ENCODE measurements at regions not wholly inside any gene's neighbourhood (a gene's known extent, or its start where the extent isn't known, plus 50 kb on each side); places are given as distances from the start of the nearest gene placed in this dataset.
"Not testable (repeated sequence)": the region's sequence is repeated elsewhere in the genome, so short reads cannot be mapped to it uniquely, and the experiment has no call there.

- no peak for DNase-seq
Measured at GRCh38 chr5:136810261-136810801, 445.0 kb upstream of the TRPC7 start.

- DNase-seq: no peak
Measured at GRCh38 chr5:136809382-136809781, 444.0 kb upstream of the TRPC7 start.

- no peak for DNase-seq
Measured at GRCh38 chr5:136808756-136809155, 443.4 kb upstream of the TRPC7 start.

GRCh38 chr5:136805466-136805865, 440.1 kb upstream of the TRPC7 start:
- DNase-seq: no peak

- peak in 1 of 2 experiments; percentile 14 for DNase-seq
Measured at GRCh38 chr5:136802383-136802782, 437.0 kb upstream of the TRPC7 start.

- DNase-seq: no peak
Measured at GRCh38 chr5:136799806-136800372, 434.5 kb upstream of the TRPC7 start.

- DNase-seq: no peak
Measured at GRCh38 chr5:136793300-136793699, 428.0 kb upstream of the TRPC7 start.

GRCh38 chr5:136781464-136781863, 416.1 kb upstream of the TRPC7 start:
- no peak for DNase-seq

GRCh38 chr5:136780518-136780917, 415.2 kb upstream of the TRPC7 start:
- no peak for DNase-seq

- DNase-seq: no peak
Measured at GRCh38 chr5:136776022-136776927, 410.9 kb upstream of the TRPC7 start.

GRCh38 chr5:136772491-136772890, 407.1 kb upstream of the TRPC7 start:
- DNase-seq: no peak

- peak; percentile 51 to 69 for DNase-seq
Measured at GRCh38 chr5:136769900-136770684, 404.7 kb upstream of the TRPC7 start.

- DNase-seq: no peak
Measured at GRCh38 chr5:136769093-136769492, 403.7 kb upstream of the TRPC7 start.

GRCh38 chr5:136768457-136768856, 403.1 kb upstream of the TRPC7 start:
- DNase-seq: no peak

- no peak for DNase-seq
Measured at GRCh38 chr5:136766456-136766855, 401.1 kb upstream of the TRPC7 start.

GRCh38 chr5:136764601-136765000, 399.3 kb upstream of the TRPC7 start:
- DNase-seq: no peak

- no peak for DNase-seq
Measured at GRCh38 chr5:136763548-136763947, 398.2 kb upstream of the TRPC7 start.

GRCh38 chr5:136754216-136754615, 388.9 kb upstream of the TRPC7 start:
- DNase-seq: no peak

- DNase-seq: no peak
Measured at GRCh38 chr5:136750224-136750862, 385.0 kb upstream of the TRPC7 start.

- no peak for DNase-seq
Measured at GRCh38 chr5:136749016-136749415, 383.7 kb upstream of the TRPC7 start.

- no peak for DNase-seq
Measured at GRCh38 chr5:136743052-136743451, 377.7 kb upstream of the TRPC7 start.

- DNase-seq: no peak
Measured at GRCh38 chr5:136740228-136740627, 374.9 kb upstream of the TRPC7 start.

GRCh38 chr5:136739271-136739670, 373.9 kb upstream of the TRPC7 start:
- DNase-seq: not testable (repeated sequence)

Data from SHP77 (cell line).